Right renal pelvis (tissue), 4 donors: ENCODE measurements at regions not wholly inside any gene's neighbourhood (a gene's known extent, or its start where the extent isn't known, plus 50 kb on each side); places are given as distances from the start of the nearest gene placed in this dataset.

Experiments
- DNase-seq, 4 donors: peaks; one replicate each; pipeline ENCODE4 v3.0.0-alpha.2; 2013; ENCODE audit warnings: low read depth in 4 of 4, low spot score in 3 of 4, missing footprints in 1 of 4

DNA sequence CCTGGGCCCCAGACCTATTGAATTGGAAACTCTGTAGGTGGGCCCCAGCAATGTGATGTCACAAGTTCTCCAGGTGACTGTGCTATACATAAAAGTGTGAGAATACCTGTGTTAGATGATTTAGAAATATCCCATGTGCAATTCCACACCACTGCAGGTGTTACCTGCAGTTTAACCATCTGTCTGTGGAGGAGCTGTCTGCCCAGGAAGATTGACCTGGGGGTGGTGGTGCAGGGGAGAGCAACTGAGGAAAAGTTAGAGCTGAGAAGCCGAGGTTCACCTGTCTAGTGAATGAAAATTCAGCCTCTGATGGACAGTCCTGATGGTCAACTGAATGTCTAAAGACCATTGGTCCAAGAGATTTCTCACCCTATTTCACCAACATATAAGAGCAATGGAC is 132.2 kb upstream of the SLC24A5 start:
- no peak for DNase-seq

DNA sequence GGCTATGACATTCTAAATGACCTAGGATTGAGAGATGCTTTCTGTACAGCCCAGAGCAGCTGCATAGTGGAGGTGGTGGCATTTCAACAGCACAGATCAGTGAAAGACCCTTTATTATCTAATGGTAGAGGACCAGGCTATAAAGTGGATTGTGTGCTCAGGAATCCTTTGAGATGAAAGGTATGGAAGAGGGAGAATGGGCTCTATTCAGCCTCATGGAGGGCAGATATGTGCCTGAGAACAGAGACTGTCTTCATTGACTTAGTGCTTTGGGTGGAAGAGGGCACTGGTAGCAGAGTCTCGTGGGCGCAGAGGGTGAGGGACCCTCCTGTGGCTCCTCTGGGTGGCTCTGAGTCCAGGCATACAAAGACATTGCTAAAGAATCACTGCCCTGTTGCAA is 130.0 kb upstream of the SLC24A5 start:
- DNase-seq, result no peak

DNA sequence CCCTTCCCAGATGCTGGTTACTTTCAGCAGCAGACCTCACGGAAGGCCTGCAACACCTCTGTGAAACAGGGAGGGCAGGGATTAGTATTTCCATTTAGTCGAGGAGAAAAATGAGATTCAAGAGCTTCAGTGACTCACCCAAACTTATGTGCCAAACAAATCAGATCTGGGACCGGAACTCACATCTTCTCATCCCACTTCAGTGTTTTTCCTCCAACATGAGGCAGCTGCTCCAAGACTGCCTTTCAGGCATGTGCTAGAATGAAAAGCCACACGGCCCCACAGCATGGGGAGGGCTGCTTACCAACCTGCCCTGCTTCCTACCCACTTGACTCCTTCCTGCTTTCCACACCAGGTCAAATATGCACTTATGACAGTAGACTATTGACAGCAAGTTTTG is 129.4 kb upstream of the SLC24A5 start:
- no peak for DNase-seq

DNA sequence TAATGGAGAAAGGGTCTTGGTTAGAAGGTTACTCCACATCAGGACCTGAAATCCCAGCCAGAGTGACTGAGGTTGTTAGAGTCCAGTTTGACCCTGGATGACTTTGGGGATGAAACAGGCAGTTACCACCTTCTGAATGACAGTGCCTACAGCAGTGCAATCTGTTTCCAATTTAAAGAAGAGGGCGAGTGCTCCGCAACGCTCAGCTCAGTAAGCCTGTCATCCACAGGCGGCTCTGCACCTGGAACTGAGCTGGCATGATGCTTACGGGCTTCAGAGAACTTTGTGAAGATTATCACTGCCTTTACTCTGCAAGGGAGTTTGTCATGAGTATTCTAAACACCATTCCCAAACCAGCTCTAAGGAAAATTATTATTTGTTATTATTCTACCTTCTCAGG is 127.7 kb upstream of the SLC24A5 start:
- no peak for DNase-seq

DNA sequence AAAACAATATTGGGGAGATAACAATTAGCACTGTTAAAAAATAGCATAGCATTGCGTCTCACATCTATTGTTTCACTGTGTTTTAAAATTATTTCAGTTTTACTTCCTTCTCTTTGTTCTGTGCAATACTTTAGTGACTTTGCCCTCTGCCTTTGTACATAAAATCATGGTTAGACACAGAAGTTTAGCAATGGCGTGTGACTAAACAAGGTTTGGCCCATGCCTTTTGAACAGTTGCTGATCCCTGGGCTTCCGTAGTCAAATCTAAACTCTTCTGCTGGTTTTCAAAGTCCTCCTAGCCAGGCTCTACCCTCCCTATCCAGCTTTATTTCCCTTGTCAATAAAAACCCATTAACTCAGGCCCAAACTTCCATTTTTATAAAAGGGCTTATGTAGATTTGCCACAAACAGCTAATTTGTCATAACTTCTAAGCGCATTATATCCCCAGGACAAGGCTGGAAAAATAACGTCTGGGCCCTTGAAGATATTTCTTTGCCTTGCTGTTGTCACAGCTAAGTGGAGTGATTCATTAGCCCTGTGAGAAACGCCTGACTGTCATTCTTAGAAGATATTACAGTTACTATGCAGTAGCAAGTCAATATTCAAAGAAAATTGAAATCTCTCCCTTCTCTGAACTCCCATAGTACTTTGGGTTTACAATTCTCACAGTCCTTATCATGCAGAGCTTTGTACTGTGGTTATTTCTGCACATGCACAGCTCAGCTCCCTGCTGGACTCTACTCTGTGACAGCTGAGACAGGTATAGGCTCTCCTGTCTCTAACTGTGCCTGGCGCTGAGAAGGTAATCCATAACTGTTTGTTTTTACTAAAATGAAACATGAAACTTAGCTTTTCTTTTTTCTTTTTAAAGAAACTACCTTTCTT is 123.4 kb upstream of the SLC24A5 start:
- DNase-seq, result no peak

DNA sequence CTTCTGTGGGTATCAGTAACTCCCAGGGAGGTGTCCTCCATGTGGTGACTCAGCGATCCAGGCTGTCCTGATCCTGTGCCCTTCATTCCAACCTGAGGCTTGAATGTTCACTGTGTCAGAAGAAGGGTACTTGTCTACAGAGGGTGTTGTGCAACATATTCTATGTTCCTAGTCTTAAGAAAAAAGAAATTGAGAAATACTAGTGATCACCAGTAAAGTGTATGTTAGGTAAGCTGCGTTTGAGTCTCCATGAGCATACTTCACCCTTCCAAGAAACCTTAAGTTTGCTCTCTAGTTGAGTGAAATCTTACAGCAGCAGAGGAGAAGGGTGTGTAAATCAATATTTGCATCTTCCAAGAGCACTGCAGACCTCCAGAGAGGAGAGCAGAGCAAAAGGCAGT is 122.2 kb upstream of the SLC24A5 start:
- DNase-seq, result no peak

DNA sequence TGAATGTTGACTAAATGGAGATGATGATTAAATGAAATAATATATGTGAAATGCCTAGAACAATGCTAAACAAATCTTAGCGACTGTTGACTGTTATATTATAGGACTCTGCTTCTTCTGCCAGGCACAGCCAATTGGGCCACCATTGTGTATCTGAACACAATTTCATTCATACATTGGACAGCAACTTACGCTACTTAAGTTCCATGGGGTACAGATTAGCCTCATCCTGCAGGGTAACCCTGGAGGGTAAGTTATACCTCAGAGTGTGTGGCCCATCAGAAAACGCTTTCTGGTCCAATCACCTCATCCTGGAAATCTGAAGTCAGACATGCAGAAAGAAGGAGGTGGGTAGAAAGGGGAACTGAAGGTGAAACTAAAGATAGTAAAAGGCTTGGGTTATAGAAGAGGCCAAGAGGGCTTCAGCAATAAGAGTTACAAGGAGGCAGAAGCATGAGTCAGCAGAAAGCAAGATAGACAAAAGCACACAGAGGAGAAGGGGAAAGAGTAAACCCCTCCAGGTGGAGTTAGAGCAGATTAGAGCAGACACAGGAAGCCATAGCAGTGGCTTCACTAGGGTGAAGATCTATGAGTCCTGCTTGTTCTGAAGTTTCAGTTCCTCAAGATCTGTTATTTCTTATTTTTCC is 119.3 kb upstream of the SLC24A5 start:
- DNase-seq, result no peak

DNA sequence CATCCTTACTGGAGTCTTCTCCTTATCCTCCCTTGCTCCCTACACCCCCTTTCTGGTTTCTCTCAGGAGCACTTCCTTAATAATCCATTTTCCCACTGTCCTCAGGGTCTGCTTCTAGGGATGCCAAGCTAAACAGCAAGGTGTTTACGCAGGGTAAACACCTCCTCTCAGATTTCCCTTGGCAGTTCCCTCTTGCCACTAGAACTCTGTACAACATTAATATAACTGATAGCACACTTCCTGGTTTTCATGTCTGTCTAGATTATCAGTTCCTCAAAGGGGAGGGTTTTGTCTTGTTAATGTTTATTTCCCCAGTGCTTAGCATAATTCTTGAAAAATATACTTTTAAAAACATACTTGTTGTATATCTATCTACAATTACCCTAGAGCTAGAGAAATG is 118.0 kb upstream of the SLC24A5 start:
- DNase-seq, result no peak

DNA sequence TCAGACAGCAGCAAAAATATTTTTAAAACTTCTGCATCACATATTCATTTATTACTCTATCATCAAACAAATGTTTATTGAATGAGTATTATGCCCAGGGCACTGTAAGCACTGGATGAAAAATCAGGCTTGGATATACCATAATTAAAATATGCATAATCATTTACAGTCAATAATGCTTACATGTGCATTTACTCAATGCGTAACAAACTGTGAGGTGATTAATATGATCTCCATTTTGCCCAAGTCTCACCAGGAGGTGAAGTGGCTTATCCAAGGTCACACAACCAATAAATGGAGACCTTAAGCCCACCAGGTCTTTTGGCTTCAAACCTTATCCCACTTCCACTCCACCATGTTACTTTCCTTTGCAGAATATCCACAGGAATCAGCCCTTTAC is 117.3 kb upstream of the SLC24A5 start:
- DNase-seq, result no peak

DNA sequence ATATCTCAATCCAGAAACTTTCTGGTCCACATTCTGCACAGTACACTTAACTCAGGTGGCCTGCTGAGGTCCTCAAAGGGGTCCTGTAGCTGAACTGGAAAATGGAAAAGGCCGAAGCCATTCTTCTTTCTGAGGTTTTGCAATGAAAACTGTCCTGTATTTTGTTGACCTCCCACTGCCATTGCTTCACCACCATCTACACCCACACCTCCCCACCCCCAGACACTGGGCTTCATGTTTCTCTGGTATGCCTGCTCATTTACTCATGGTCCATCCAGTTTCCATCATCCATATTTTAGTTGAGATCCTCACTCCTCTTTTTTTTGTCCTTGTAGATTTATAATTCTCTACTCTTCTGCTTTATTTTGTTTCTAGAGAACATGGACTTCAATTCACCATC is 115.7 kb upstream of the SLC24A5 start:
- no peak for DNase-seq

DNA sequence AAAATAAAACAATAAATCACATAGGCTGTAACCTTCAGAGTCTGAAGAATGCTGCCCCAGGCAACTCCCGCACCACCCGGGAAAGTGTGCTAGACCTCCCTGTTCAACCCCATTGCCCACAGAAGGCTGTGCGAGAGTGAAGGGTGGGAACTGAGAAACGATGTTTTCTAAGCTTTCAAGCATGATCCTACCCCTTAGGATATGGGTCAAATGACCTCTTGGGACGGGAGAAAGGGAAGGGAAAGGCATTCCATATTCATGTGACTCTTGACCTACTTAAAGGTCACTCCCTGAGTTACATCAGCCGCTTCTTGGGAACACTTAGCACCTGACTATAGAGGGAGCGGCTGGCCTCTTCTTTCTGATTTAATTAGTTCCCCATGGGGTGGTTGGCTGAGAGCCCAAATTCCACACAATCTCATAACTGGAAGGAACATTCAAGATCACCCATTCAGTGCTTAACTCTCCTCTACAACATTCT is 114.7 kb upstream of the SLC24A5 start:
- DNase-seq, result peak; percentile 49 to 78 (median 66)

DNA sequence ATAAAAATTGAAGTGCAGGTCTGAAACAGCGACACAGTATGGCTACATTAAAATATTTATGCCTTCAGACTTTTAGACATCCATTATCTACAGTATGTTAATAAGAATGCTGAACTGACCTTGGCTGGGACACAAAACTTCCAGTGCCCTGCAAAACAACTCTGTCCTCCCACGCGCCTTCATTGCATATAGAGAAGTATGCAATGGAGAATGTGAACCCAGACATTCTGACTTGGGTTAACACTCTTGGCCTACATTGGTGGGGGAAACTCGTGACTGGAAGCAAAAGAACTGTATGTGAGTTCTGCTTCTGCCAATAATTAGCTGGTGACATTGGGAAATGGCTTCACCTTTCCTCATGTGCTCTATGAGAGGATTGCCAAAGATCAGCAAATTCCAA is 110.5 kb upstream of the SLC24A5 start:
- no peak for DNase-seq

DNA sequence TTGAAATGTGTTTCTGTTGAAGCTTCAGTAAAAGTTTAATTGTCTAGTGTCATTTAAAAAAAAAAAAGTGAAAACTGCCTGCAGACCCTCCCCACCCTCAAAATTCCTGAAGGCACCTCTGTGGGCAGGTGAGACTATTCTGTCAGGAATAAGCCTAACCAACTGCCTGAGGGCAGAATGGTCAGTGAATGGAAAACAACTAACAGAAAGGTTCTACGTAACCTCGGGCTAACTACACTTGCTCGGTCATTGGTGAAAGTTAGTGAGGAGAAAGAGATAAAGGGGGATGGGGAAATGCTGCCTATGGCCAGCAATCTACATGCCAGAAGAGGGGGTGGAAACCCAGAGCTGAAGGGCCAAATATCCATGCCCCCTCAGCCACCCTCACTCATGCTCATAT is 108.6 kb upstream of the SLC24A5 start:
- DNase-seq, result no peak

DNA sequence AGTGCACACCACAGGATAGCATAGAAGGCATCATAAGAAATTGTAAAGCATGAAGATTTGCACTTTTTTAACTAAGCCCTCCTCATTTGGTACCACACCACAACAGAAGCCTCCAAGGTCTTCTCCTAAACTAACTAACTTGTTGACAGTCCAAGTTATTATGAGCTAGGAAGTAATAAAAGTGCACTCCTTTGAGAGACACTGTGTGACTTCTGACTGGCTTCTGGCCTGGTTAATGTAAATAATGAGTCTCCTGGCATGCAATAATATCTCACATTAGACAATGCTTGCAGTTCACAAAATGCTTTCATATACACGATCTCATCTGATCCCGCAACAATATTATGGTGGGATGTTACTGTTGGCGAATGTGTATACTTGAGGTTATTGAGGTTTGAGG is 103.9 kb upstream of the SLC24A5 start:
- no peak for DNase-seq

DNA sequence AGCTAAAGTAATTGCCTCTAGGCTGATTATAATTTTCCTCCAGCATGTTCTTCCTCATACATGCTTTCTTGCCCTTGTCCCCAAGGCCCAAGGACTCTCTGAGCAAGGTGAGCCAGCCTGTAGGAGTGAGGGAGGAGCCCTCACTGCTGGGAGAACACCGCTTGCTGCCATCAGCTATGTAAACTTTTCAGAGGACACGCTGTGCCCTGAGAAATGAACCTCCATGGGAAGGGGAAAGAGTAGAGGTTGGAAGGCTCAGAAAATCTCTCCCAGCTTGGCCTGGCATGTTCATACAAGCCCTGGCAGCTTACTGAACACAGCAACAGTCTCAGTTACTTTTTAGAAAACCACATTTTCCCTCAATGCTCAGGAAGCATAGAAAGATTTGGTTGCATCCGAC is 103.0 kb upstream of the SLC24A5 start:
- no peak for DNase-seq

DNA sequence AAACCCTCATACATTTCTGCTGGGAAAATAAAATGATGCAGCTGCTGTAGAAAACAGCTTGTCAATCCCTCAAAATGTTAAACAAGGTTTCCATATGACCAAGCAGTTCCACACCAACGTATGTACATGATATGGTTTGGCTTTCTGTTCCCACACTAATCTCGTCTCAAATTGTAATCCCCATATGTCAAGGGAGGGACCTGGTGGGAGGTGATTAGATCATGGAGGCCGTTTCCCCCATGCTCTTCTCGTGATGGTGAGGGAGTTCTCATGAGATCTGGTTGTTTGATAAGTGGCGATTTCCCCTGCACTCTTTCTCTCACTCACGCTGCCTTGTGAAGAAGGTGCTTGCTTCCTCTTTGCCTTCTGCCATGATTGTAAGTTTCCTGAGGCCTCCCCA is 100.6 kb upstream of the SLC24A5 start:
- DNase-seq, result no peak

DNA sequence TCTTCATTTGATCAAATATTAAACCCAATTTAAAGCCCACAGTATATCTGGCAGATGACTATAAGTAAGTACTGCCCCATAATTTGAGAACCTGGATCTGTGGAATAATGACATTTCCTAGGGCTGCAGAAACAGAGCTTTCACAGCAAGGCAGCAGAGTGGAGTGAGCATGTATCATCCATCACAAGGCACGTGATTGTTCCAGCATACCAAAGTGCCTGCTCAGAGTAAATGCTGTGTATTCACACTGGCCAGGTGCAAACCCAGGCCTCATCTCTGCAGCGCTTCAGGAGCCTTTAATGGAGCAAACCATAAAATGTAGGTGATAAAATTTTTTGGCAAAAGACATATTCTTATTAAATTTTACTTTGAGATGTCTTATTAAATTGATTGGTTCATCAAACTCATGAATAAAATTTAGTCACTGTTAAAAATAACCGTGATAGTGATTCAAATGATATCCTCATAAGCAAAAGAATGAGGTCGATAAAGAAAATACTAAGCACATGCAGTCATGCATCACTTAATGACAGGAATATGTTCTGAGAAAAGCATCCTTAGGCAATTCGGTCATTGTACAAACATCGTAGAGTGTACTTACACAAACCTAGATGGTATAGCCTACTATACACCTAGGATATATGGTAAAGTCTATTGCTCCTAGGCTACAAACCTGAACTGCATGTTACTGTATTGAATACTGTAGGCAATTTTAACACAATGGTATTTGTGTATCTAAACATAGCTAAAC is 99.3 kb upstream of the SLC24A5 start:
- DNase-seq, result no peak

DNA sequence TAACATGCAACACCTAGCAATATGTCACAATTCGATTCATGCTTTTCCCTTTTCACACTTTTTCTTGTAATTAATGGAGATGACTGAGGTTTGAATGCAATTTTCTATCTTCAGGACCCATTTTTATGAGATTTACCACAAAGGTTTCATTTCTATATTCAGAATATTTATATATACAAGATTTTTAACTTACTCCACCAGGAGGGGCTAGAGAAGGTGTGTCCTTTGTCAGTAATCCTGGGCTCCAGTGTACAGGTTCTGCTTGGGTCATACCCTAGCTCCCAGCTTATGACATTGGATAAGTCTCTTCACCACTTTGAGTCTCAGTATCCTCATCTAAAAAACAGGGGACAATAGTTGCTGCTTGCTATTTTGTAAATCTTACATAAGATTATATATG is 95.7 kb upstream of the SLC24A5 start:
- no peak for DNase-seq

DNA sequence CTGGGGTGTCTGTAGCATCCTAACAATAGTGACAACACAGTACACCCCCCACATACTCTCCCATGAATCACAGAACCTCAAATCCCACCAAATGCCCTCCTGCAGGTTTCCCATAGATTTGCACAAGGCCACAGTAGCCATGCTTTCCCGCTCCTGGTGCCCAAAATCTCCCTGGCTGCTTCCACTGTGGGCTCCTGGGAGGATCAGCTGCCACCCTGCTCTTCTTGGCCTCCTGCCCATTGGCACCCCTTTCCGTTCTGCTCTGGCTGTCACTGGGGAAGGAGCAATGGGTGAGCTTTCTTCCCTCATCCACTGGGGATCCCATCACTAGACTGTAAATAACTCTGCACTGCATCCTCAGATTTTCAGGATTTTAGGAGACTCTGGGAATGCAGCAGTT is 92.1 kb upstream of the SLC24A5 start:
- no peak for DNase-seq

DNA sequence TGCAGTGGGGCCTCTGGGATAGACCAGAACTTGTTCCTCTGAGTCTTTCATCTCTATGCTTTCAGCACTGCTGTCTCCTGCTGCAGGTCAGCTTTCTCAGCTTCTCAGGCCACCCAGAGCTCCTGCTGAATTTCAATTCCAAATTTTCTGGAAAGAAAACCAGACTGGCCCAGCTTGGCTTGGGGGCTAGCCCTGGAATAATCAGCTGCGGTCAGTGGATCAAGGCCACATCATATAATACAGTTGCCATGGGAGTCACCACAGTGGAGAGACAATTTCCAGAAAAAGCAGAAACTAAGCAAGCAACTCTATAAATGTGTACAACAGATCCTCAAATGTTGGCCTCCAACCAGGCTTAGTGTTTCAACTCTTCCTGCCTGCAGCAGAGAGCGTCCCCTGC is 91.1 kb upstream of the SLC24A5 start:
- no peak for DNase-seq

DNA sequence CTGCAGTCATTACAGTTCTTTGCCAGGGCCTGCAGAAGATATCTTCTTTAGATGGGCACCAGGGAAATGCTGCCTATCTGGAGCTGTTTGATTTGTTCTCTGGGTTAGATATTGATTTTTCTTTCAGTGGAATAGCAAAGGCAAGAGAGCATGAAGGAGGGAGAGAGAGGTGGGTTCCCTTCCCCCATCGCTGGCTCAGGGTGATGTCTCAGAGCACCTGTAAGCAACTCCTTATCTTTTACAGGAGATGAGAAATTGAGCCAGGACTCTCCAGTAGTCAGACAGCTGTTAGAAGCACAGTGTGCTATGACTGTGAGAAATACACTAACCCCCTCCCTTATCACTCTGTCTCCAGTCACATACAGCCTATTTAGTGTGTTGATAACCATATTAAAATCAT is 89.3 kb upstream of the SLC24A5 start:
- DNase-seq, result no peak

DNA sequence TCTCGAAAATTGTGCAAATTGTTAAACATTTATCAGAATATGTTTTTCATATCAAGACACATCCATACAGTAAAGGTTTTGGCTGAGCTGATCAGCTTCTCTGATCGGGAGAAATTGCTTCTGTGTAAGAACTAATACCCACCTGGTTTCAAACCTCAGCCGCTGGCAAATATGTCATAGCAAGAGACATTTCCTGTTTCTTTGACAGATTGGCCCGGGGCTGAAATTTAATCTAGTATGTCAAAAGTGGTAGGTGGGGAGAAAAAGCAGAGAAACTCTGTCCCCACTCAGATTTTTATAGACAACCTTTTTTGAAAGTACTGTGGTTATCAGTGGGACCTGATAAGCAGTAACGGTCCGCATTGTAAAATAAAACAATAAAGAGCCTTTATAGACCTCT is 88.8 kb upstream of the SLC24A5 start:
- no peak for DNase-seq
